Left colon (tissue), 2 donors: ENCODE measurements at regions not wholly inside any gene's neighbourhood (a gene's known extent, or its start where the extent isn't known, plus 50 kb on each side); places are given as distances from the start of the nearest gene placed in this dataset.
A peak's percentile ranks its signal among the peaks of the same experiment; 100 is the strongest.

Experiments
- ATAC-seq: fragments of 200-7000 bp; cut with Tn5 transposase; one replicate; pipeline ENCODE4 v1.9.1; 2020; ENCODE audit warnings: mild to moderate bottlenecking, moderate library complexity
- DNase-seq, 2 donors: peaks; one replicate each; pipeline ENCODE4 v3.0.0-alpha.2; 2020
- intact Hi-C, 2 donors: fragments of 100-400 bp; cut with DNase I in 1 of 2; cut with micrococcal nuclease in 1 of 2; formaldehyde crosslinking; loops; one replicate each; pipeline versions ENCODE4 v1.11.2 to v1.14.0; 2022; cut with DNase I, micrococcal nuclease
- donor health status: DM: no; HTN: no; CAD: no.
- donor health status: DM: yes; HTN: yes; CAD: no.

- ATAC-seq = no peak
- DNase-seq = no peak
- intact Hi-C loops = no loop called here
Measured at GRCh38 chr3:170761103-170761502, 108.9 kb downstream of the RPL22L1 start.

- intact Hi-C loops = no loop called here
- ATAC-seq = no peak
- no peak for DNase-seq
Measured at GRCh38 chr3:170760174-170760526, 109.8 kb downstream of the RPL22L1 start.

- no peak for DNase-seq
- intact Hi-C loops = no loop called here
- ATAC-seq = peak; percentile 21
Measured at GRCh38 chr3:170759511-170760173, 110.4 kb downstream of the RPL22L1 start.

GRCh38 chr3:170757038-170757437, 113.0 kb downstream of the RPL22L1 start:
- intact Hi-C loops = no loop called here
- DNase-seq (no peak), ATAC-seq (no peak)

- no peak for DNase-seq
- no peak for ATAC-seq
- intact Hi-C loops = no loop called here
Measured at GRCh38 chr3:170754311-170754693, 115.7 kb downstream of the RPL22L1 start.

- no peak for DNase-seq
- no peak for ATAC-seq
- intact Hi-C loops = no loop called here
Measured at GRCh38 chr3:170753421-170754310, 116.3 kb downstream of the RPL22L1 start.

GRCh38 chr3:170752571-170753155, 117.3 kb downstream of the RPL22L1 start:
- DNase-seq = no peak
- intact Hi-C loops = no loop called here
- no peak for ATAC-seq

GRCh38 chr3:170751899-170752293, 118.1 kb downstream of the RPL22L1 start:
- intact Hi-C loops = no loop called here
- no peak for ATAC-seq
- no peak for DNase-seq

- ATAC-seq = no peak
- DNase-seq = peak in 1 of 2 donors; percentile 8
- intact Hi-C loops = no loop called here
Measured at GRCh38 chr3:170751083-170751898, 118.7 kb downstream of the RPL22L1 start.

GRCh38 chr3:170750478-170750830, 119.5 kb downstream of the RPL22L1 start:
- ATAC-seq = no peak
- intact Hi-C loops = no loop called here
- DNase-seq = no peak

- DNase-seq (no peak), ATAC-seq (no peak)
- intact Hi-C loops = no loop called here
Measured at GRCh38 chr3:170749765-170750477, 120.1 kb downstream of the RPL22L1 start.

- DNase-seq (no peak), ATAC-seq (no peak)
- intact Hi-C loops = no loop called here
Measured at GRCh38 chr3:170749185-170749584, 120.8 kb downstream of the RPL22L1 start.

- intact Hi-C loops = no loop called here
- no peak for ATAC-seq
- DNase-seq = no peak
Measured at GRCh38 chr3:170746175-170746942, 123.6 kb downstream of the RPL22L1 start.

GRCh38 chr3:170745211-170745718, 124.7 kb downstream of the RPL22L1 start:
- no peak for ATAC-seq
- intact Hi-C loops = no loop called here
- no peak for DNase-seq

GRCh38 chr3:170741756-170742529, 128.1 kb downstream of the RPL22L1 start:
- intact Hi-C loops = no loop called here
- ATAC-seq = no peak

GRCh38 chr3:170740726-170741591, 129.0 kb downstream of the RPL22L1 start:
- DNase-seq (peak in 1 of 2 donors; percentile 18), ATAC-seq (no peak)
- intact Hi-C loops = no loop called here

More at GRCh38 chr3:170741756-170742529, 128.1 kb downstream of the RPL22L1 start:
- no peak for DNase-seq
